Activated CD4-positive, alpha-beta T cell treated with anti-CD3 and anti-CD28 coated beads, Interleukin-2, amount 10 ng/mL, durations not matched to agents 24 days and 14 days (primary cell): ENCODE measurements at regions not wholly inside any gene's neighbourhood (a gene's known extent, or its start where the extent isn't known, plus 50 kb on each side); places are given as distances from the start of the nearest gene placed in this dataset.

ENCODE experiments used
- DNase-seq: peaks from one replicate; pipeline ENCODE4 v3.0.0; 2022
- H3K27ac Mint-ChIP-seq: one replicate; pipeline ENCODE4 v1.8.0; 2022; ENCODE audit warnings: mild to moderate bottlenecking, mixed read lengths
- H3K27me3 Mint-ChIP-seq: one replicate; pipeline ENCODE4 v1.8.0; 2022; ENCODE audit warnings: mixed read lengths
- H3K36me3 Mint-ChIP-seq: one replicate; pipeline ENCODE4 v1.8.0; 2022; ENCODE audit warnings: low read depth, mild to moderate bottlenecking, mixed read lengths
- H3K4me1 Mint-ChIP-seq: one replicate; pipeline ENCODE4 v1.8.0; 2021; ENCODE audit warnings: mixed read lengths
- H3K4me3 Mint-ChIP-seq: one replicate; pipeline ENCODE4 v1.8.0; 2022; ENCODE audit warnings: mild to moderate bottlenecking, moderate library complexity, mixed read lengths
- H3K9me3 Mint-ChIP-seq: one replicate; pipeline ENCODE4 v1.8.0; 2021; ENCODE audit warnings: mixed read lengths
- intact Hi-C: fragments of 100-400 bp; cut with micrococcal nuclease; formaldehyde crosslinking; loops from one replicate; pipeline ENCODE4 v1.15.1; 2023

- Mint-ChIP-seq H3K27ac (no peak overlapping the region), H3K4me3 (no peak overlapping the region), H3K27me3 (no peaks in the 10 kb centered on the region), H3K36me3 (no peaks in the 10 kb centered on the region), H3K9me3 (no peaks in the 10 kb centered on the region), H3K4me1 (no peaks in the 10 kb centered on the region)
- intact Hi-C loops = no loop called here
- DNase-seq = no peak
Measured at GRCh38 chr1:191963781-191964455, 194.3 kb upstream of the RGS18 start.

GRCh38 chr1:191969290-191969689 is 189.0 kb upstream of the RGS18 start:
- Mint-ChIP-seq H3K4me1 (no peaks in the 10 kb centered on the region), H3K27ac (no peak overlapping the region), H3K4me3 (no peak overlapping the region), H3K36me3 (no peaks in the 10 kb centered on the region), H3K9me3 (no peaks in the 10 kb centered on the region), H3K27me3 (no peaks in the 10 kb centered on the region)
- DNase-seq = no peak
- intact Hi-C loops = no loop called here

- no peaks in the 10 kb centered on the region for H3K27me3 Mint-ChIP-seq
- H3K9me3 Mint-ChIP-seq = no peaks in the 10 kb centered on the region
Measured at GRCh38 chr1:191970116-191970515, 188.1 kb upstream of the RGS18 start.

GRCh38 chr1:191971447-191971846 is 186.8 kb upstream of the RGS18 start:
- no peaks in the 10 kb centered on the region for H3K4me1 Mint-ChIP-seq
- no peaks in the 10 kb centered on the region for H3K27me3 Mint-ChIP-seq
- H3K9me3 Mint-ChIP-seq = no peaks in the 10 kb centered on the region
- no peak for DNase-seq
- H3K36me3 Mint-ChIP-seq = no peaks in the 10 kb centered on the region
- intact Hi-C loops = no loop called here
- no peak overlapping the region for H3K4me3 Mint-ChIP-seq
- H3K27ac Mint-ChIP-seq = no peak overlapping the region

More at GRCh38 chr1:191970116-191970515, 188.1 kb upstream of the RGS18 start:
- intact Hi-C loops = no loop called here
- no peaks in the 10 kb centered on the region for H3K4me1 Mint-ChIP-seq
- no peak overlapping the region for H3K4me3 Mint-ChIP-seq
- H3K36me3 Mint-ChIP-seq = no peaks in the 10 kb centered on the region
- DNase-seq = no peak
- H3K27ac Mint-ChIP-seq = no peak overlapping the region

GRCh38 chr1:191974004-191974403 is 184.3 kb upstream of the RGS18 start:
- H3K4me1 Mint-ChIP-seq = no peaks in the 10 kb centered on the region
- H3K4me3 Mint-ChIP-seq = no peak overlapping the region
- H3K36me3 Mint-ChIP-seq = no peaks in the 10 kb centered on the region
- H3K27me3 Mint-ChIP-seq = no peaks in the 10 kb centered on the region
- intact Hi-C loops = no loop called here
- no peak overlapping the region for H3K27ac Mint-ChIP-seq
- no peaks in the 10 kb centered on the region for H3K9me3 Mint-ChIP-seq
- DNase-seq = no peak

- intact Hi-C loops = no loop called here
- no peak overlapping the region for H3K4me3 Mint-ChIP-seq
- no peaks in the 10 kb centered on the region for H3K9me3 Mint-ChIP-seq
- H3K4me1 Mint-ChIP-seq = no peaks in the 10 kb centered on the region
- H3K36me3 Mint-ChIP-seq = no peaks in the 10 kb centered on the region
- no peaks in the 10 kb centered on the region for H3K27me3 Mint-ChIP-seq
- no peak for DNase-seq
- H3K27ac Mint-ChIP-seq = no peak overlapping the region
Measured at GRCh38 chr1:191977874-191978506, 180.3 kb upstream of the RGS18 start.

- no peaks in the 10 kb centered on the region for H3K4me1 Mint-ChIP-seq
- H3K27ac Mint-ChIP-seq = no peak overlapping the region
- no peak overlapping the region for H3K4me3 Mint-ChIP-seq
- H3K36me3 Mint-ChIP-seq = no peaks in the 10 kb centered on the region
- no peak for DNase-seq
- peaks cover 4% of the 10 kb centered on the region for H3K9me3 Mint-ChIP-seq
- H3K27me3 Mint-ChIP-seq = no peaks in the 10 kb centered on the region
- intact Hi-C loops = no loop called here
Measured at GRCh38 chr1:191984856-191985255, 173.4 kb upstream of the RGS18 start.

GRCh38 chr1:191992118-191992517 is 166.1 kb upstream of the RGS18 start:
- Mint-ChIP-seq H3K36me3 (no peaks in the 10 kb centered on the region), H3K27me3 (no peaks in the 10 kb centered on the region), H3K27ac (no peak overlapping the region), H3K4me1 (no peaks in the 10 kb centered on the region), H3K9me3 (no peaks in the 10 kb centered on the region), H3K4me3 (no peak overlapping the region)
- no peak for DNase-seq
- intact Hi-C loops = no loop called here

GRCh38 chr1:191993549-191993948 is 164.7 kb upstream of the RGS18 start:
- no peaks in the 10 kb centered on the region for H3K27me3 Mint-ChIP-seq
- H3K9me3 Mint-ChIP-seq = no peaks in the 10 kb centered on the region
- no peak overlapping the region for H3K4me3 Mint-ChIP-seq
- no peak overlapping the region for H3K27ac Mint-ChIP-seq
- H3K36me3 Mint-ChIP-seq = no peaks in the 10 kb centered on the region
- DNase-seq = no peak
- intact Hi-C loops = no loop called here
- no peaks in the 10 kb centered on the region for H3K4me1 Mint-ChIP-seq

GRCh38 chr1:192002063-192002462 is 156.2 kb upstream of the RGS18 start:
- no peak overlapping the region for H3K27ac Mint-ChIP-seq
- no peaks in the 10 kb centered on the region for H3K27me3 Mint-ChIP-seq
- H3K9me3 Mint-ChIP-seq = no peaks in the 10 kb centered on the region
- intact Hi-C loops = no loop called here
- H3K36me3 Mint-ChIP-seq = no peaks in the 10 kb centered on the region
- no peaks in the 10 kb centered on the region for H3K4me1 Mint-ChIP-seq
- no peak overlapping the region for H3K4me3 Mint-ChIP-seq
- no peak for DNase-seq

GRCh38 chr1:192003295-192004077 is 154.8 kb upstream of the RGS18 start:
- no peak overlapping the region for H3K4me3 Mint-ChIP-seq
- no peaks in the 10 kb centered on the region for H3K9me3 Mint-ChIP-seq
- no peak overlapping the region for H3K27ac Mint-ChIP-seq
- no peaks in the 10 kb centered on the region for H3K27me3 Mint-ChIP-seq
- DNase-seq = no peak
- intact Hi-C loops = no loop called here
- no peaks in the 10 kb centered on the region for H3K4me1 Mint-ChIP-seq
- H3K36me3 Mint-ChIP-seq = no peaks in the 10 kb centered on the region

GRCh38 chr1:192005976-192006375 is 152.3 kb upstream of the RGS18 start:
- Mint-ChIP-seq H3K4me1 (no peaks in the 10 kb centered on the region), H3K36me3 (no peaks in the 10 kb centered on the region), H3K4me3 (no peak overlapping the region), H3K27me3 (no peaks in the 10 kb centered on the region), H3K9me3 (no peaks in the 10 kb centered on the region), H3K27ac (no peak overlapping the region)
- no peak for DNase-seq
- intact Hi-C loops = no loop called here

- intact Hi-C loops = no loop called here
- no peaks in the 10 kb centered on the region for H3K9me3 Mint-ChIP-seq
- H3K4me3 Mint-ChIP-seq = no peak overlapping the region
- no peak for DNase-seq
- no peaks in the 10 kb centered on the region for H3K36me3 Mint-ChIP-seq
- H3K27me3 Mint-ChIP-seq = no peaks in the 10 kb centered on the region
- no peak overlapping the region for H3K27ac Mint-ChIP-seq
- H3K4me1 Mint-ChIP-seq = no peaks in the 10 kb centered on the region
Measured at GRCh38 chr1:192008281-192008825, 149.9 kb upstream of the RGS18 start.

- Mint-ChIP-seq H3K9me3 (no peaks in the 10 kb centered on the region), H3K4me3 (no peak overlapping the region), H3K36me3 (no peaks in the 10 kb centered on the region), H3K27ac (no peak overlapping the region), H3K4me1 (no peaks in the 10 kb centered on the region), H3K27me3 (no peaks in the 10 kb centered on the region)
- no peak for DNase-seq
- intact Hi-C loops = no loop called here
Measured at GRCh38 chr1:192010406-192010805, 147.9 kb upstream of the RGS18 start.
